ENCODE measurements at regions not wholly inside any gene's neighbourhood (a gene's known extent, or its start where the extent isn't known, plus 50 kb on each side); places are given as distances from the start of the nearest gene placed in this dataset.

DNA sequence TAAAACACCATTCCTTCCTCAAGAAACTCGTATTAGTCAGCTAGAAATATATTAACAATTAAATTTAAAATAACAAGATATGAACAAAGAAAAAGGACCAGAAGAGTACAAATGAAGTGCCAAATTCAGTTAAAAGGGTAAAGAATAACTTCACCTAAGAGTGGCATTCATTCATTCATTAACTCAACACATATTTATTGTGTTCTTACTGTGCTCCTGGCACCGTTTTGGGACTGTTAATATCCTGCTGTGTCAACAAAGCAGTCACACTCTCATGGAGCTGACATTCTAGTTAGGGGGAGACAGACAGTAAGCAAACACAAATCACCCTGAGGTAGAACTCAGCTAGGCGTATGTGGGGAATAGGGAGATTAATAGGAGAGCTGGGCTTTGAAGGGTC lies 123.6 kb upstream of the DPPA4 start:
- Histone ChIP-seq H3K79me1 (ENCODE audit: insufficient read depth, low read depth, low read length, poor library complexity, severe bottlenecking) (no peaks in the 10 kb centered on the region), H2AK5ac (ENCODE audit: insufficient read length, low read length) (no peak overlapping the region), H4K91ac (ENCODE audit: insufficient read length, low read depth, low read length) (no peak overlapping the region), H2BK120ac (ENCODE audit: low read depth, low read length, poor library complexity, severe bottlenecking) (no peak overlapping the region), H3K4me2 (ENCODE audit: insufficient read depth, insufficient read length, low read length) (no peak overlapping the region), H2BK12ac (ENCODE audit: insufficient read length, low read depth, low read length) (no peak overlapping the region), H3K9me3 (ENCODE audit: control insufficient read depth, low read depth, low read length) (no peaks in the 10 kb centered on the region), H3K23ac (ENCODE audit: insufficient read length, low read depth, low read length) (no peak overlapping the region), H3K27ac (ENCODE audit: insufficient read length, low read depth, low read length) (no peak overlapping the region), H4K20me1 (ENCODE audit: control insufficient read depth, insufficient read depth, insufficient read length) (no peaks in the 10 kb centered on the region), H4K5ac (ENCODE audit: insufficient read length, low read depth, low read length) (no peak overlapping the region), H2BK15ac (ENCODE audit: low read depth, low read length) (no peak overlapping the region), H3K14ac (ENCODE audit: insufficient read depth, low read length) (no peak overlapping the region), H3K9ac (ENCODE audit: extremely low read depth, insufficient read length, low read length) (no peak overlapping the region), H4K8ac (replicated peaks; ENCODE audit: insufficient read length, low read depth, low read length) (no peak overlapping the region), H3K4ac (ENCODE audit: low read depth, low read length) (no peak overlapping the region), H3K27me3 (ENCODE audit: insufficient read depth, low read length) (no peaks in the 10 kb centered on the region), H3T11ph (ENCODE audit: low read length) (no peak overlapping the region), H2BK20ac (ENCODE audit: low read depth, low read length, poor library complexity, severe bottlenecking) (no peak overlapping the region), H3K23me2 (ENCODE audit: insufficient read length, low read depth, low read length, poor library complexity, severe bottlenecking) (no peaks in the 10 kb centered on the region), H3K56ac (ENCODE audit: insufficient read length, low read depth, low read length) (no peak overlapping the region), H3K79me2 (ENCODE audit: insufficient read depth, low read length) (no peaks in the 10 kb centered on the region), H2AFZ (ENCODE audit: low read length) (no peak overlapping the region), H3K18ac (ENCODE audit: insufficient read length, low read depth, low read length) (no peak overlapping the region), H3K4me1 (ENCODE audit: insufficient read depth, low read length) (no peaks in the 10 kb centered on the region), H2BK5ac (ENCODE audit: insufficient read length, low read length) (no peak overlapping the region)
- DNase-seq: no peak
- Mint-ChIP-seq H3K36me3 (ENCODE audit: insufficient read depth in 1 of 3, low read depth in 3 of 3) (no peaks in the 10 kb centered on the region), H3K27me3 (ENCODE audit: low read depth) (no peaks in the 10 kb centered on the region), H3K9me3 (peaks cover 1 to 3% of the 10 kb centered on the region in 2 experiments; a peak in 1 of 5 replicates), H3K4me3 (no peak overlapping the region), H3K27ac (no peak overlapping the region), H3K4me1 (no peaks in the 10 kb centered on the region)
- TF ChIP-seq, protein P1, sequence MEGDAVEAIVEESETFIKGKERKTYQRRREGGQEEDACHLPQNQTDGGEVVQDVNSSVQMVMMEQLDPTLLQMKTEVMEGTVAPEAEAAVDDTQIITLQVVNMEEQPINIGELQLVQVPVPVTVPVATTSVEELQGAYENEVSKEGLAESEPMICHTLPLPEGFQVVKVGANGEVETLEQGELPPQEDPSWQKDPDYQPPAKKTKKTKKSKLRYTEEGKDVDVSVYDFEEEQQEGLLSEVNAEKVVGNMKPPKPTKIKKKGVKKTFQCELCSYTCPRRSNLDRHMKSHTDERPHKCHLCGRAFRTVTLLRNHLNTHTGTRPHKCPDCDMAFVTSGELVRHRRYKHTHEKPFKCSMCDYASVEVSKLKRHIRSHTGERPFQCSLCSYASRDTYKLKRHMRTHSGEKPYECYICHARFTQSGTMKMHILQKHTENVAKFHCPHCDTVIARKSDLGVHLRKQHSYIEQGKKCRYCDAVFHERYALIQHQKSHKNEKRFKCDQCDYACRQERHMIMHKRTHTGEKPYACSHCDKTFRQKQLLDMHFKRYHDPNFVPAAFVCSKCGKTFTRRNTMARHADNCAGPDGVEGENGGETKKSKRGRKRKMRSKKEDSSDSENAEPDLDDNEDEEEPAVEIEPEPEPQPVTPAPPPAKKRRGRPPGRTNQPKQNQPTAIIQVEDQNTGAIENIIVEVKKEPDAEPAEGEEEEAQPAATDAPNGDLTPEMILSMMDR (conservative IDR thresholded peaks at IDR 0.05): no peak
- no CpG with 5 or more reads among the region's 3 CpGs for WGBS (ENCODE audit: extremely low coverage, insufficient read length, low lambda C conversion rate)

Measured in H9 (cell line).